Astrocyte of the spinal cord (primary cell): ENCODE measurements at regions not wholly inside any gene's neighbourhood (a gene's known extent, or its start where the extent isn't known, plus 50 kb on each side); places are given as distances from the start of the nearest gene placed in this dataset.

Source experiments
- DNase-seq: peaks from one replicate; pipeline ENCODE4 v3.0.0; 2011; ENCODE audit warnings: low read depth, low spot score
- H3K4me3 ChIP-seq: 2 replicates; pipeline ENCODE4 v1.5.1; 2011; ENCODE audit warnings: low read depth, mild to moderate bottlenecking, low read length, moderate library complexity
- CTCF ChIP-seq: IDR thresholded peaks from 2 replicates; pipeline ENCODE4 v1.5.1; 2012; ENCODE audit warnings: low read depth, mild to moderate bottlenecking, low read length, inconsistent platforms
- in situ Hi-C: cut with HindIII; loops from 2 replicates; pipeline ENCODE4 v1.10.0; 2017; ENCODE audit warnings: low sequenced_read_pairs

DNA sequence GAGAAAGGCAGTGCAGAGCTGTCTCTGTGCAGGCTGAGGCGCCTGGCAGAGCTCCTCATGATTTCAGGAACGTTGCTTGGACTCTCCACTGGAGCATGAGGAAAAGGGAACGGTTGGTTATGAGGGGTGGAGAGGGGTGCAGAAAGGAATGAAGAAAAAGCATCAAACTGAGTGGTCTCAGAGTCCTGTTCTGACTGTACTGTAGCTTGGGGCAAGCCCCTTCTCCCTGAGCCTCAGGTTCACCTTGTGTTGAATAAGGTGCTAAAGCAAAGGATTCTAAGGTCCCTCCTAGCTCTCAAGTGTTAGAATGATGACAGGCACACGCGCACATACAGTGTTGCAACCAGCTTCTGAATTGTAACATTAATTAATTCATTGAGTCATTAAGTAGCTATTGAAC is 125.2 kb upstream of the PARP11 start:
- in situ Hi-C loops, result no loop called here
- no peak for TF ChIP-seq CTCF
- DNase-seq, result no peak
- no peak overlapping the region for H3K4me3 ChIP-seq

GRCh38 chr12:3996322-3996721 is 123.1 kb upstream of the PARP11 start:
- in situ Hi-C loops, result no loop called here
- no peak for DNase-seq
- TF ChIP-seq CTCF, result no peak
- no peak overlapping the region for H3K4me3 ChIP-seq

DNA sequence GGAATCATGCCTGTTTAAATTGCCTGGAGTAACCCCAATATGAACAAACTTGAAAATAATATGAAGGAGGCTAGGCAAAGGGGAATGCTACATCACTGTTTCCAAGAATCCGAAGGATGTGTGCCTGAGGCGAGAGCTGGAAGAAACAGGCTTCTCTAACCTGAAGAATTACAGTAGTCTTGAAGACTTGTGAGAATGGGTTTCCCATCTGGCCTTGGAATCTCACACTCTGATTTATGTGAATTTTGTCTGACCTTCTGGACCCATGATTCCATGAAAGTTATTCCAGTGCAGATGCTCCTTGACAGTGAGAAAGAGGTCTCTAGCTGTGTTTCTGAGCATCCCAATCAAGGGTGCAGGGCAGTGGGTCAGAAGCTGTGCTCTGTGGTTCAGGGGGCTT is 122.1 kb upstream of the PARP11 start:
- no peak for DNase-seq
- no peak overlapping the region for H3K4me3 ChIP-seq
- TF ChIP-seq CTCF, result no peak
- in situ Hi-C loops, result no loop called here

- no peak for TF ChIP-seq CTCF
- no peak overlapping the region for H3K4me3 ChIP-seq
- DNase-seq, result no peak
- in situ Hi-C loops, result no loop called here
Observed at GRCh38 chr12:3994500-3994899, 121.3 kb upstream of the PARP11 start.

- in situ Hi-C loops, result no loop called here
- no peak for TF ChIP-seq CTCF
- DNase-seq, result no peak
- H3K4me3 ChIP-seq, result no peak overlapping the region
Observed at GRCh38 chr12:3992945-3993344, 119.7 kb upstream of the PARP11 start.

DNA sequence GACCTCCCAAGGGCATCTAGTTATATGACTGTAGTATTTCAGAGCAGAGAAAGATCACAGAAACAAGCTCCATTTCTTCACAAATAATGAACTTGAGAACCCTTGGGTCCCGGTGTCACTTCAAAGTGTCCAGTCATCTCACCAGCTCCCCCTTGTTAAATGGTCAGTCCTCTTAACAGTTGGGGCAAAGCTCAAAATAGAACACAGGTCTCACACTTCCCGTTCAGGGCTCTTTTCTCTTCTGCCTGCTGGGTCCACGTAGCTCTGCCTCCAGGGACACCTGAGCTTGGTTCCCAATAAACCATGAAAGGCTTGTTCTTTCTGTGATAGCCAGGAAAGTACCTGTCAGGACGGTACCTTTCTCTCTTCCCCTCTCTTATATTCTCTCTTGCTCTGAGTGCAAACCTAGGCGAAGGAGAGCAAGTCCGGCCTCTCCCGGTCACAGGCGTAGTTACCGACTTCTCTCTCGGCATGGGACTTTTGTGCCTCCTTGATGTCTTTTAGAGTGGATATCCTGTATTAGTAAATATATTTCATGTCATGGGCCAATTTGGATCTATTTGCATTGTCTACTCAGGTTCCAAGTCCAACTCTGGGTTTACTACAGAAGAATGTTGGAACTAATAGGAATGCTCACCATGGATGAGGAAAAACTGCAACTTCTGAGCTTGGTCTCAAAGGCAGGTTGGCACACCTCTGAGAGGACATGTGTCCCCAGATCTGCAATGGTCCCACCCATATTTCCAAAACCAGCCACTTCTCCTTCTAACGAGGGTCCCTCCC is 118.8 kb upstream of the PARP11 start:
- DNase-seq, result no peak
- in situ Hi-C loops, result no loop called here
- H3K4me3 ChIP-seq, result no peak overlapping the region
- TF ChIP-seq CTCF, result no peak
